Natural killer cell (primary cell): ENCODE measurements at regions not wholly inside any gene's neighbourhood (a gene's known extent, or its start where the extent isn't known, plus 50 kb on each side); places are given as distances from the start of the nearest gene placed in this dataset.

Source experiments
- ATAC-seq, 3 donors: fragments of 150-1000 bp in 2 of 3; fragments of 200-7000 bp in 1 of 3; cut with Tn5 transposase; 1 replicate in 1 of 3; 2 replicates in 2 of 3; pipeline ENCODE4 v1.10.0; 2021; ENCODE audit warnings: mild to moderate bottlenecking in 2 of 3, moderate library complexity in 2 of 3
- DNase-seq, 2 donors: peaks; one replicate each; pipeline versions ENCODE4 v3.0.0 to v3.0.0-alpha.2; 2013 to 2021; ENCODE audit warnings: mixed read lengths in 1 of 2
- H3K27ac ChIP-seq: one replicate; pipeline ENCODE4 v1.5.1; 2013; ENCODE audit warnings: mild to moderate bottlenecking, low read length
- H3K27me3 ChIP-seq: one replicate; pipeline ENCODE4 v1.6.1; 2013; ENCODE audit warnings: low read length; ENCODE audit not compliant: control insufficient read depth, insufficient read depth
- H3K36me3 ChIP-seq: one replicate; pipeline ENCODE4 v1.6.1; 2013; ENCODE audit warnings: low read length; ENCODE audit not compliant: control insufficient read depth, insufficient read depth
- H3K4me1 ChIP-seq: one replicate; pipeline ENCODE4 v1.6.1; 2013; ENCODE audit warnings: low read length; ENCODE audit not compliant: control insufficient read depth, insufficient read depth
- H3K4me3 ChIP-seq: one replicate; pipeline ENCODE4 v1.5.1; 2013; ENCODE audit warnings: low read length
- H3K9me3 ChIP-seq: one replicate; pipeline ENCODE4 v1.6.1; 2013; ENCODE audit warnings: low read length; ENCODE audit not compliant: control insufficient read depth, insufficient read depth
- H3K27ac Mint-ChIP-seq, 2 donors: one replicate each; pipeline ENCODE4 v1.8.0; 2022; ENCODE audit warnings: mild to moderate bottlenecking in 2 of 2, mixed read lengths in 2 of 2, moderate library complexity in 1 of 2
- H3K27me3 Mint-ChIP-seq, 2 donors: one replicate each; pipeline ENCODE4 v1.8.0; 2022; ENCODE audit warnings: low read depth in 2 of 2, mixed read lengths in 2 of 2
- H3K36me3 Mint-ChIP-seq: one replicate; pipeline ENCODE4 v1.8.0; 2022; ENCODE audit warnings: mixed read lengths
- H3K4me1 Mint-ChIP-seq, 2 donors: one replicate each; pipeline ENCODE4 v1.8.0; 2022; ENCODE audit warnings: mixed read lengths in 2 of 2
- H3K4me3 Mint-ChIP-seq: one replicate; pipeline ENCODE4 v1.8.0; 2022; ENCODE audit warnings: mild to moderate bottlenecking, moderate library complexity, mixed read lengths
- H3K9me3 Mint-ChIP-seq, 2 donors: one replicate each; pipeline ENCODE4 v1.8.0; 2022; ENCODE audit warnings: mixed read lengths in 2 of 2
- CTCF ChIP-seq: fragments of 200-600 bp; IDR thresholded peaks from one replicate; pipeline ENCODE4 v1.8.0; 2022; ENCODE audit warnings: antibody characterized with exemption
- WGBS: methylation state at CpG from one replicate; pipeline ENCODE4 v1.1.7; 2013; ENCODE audit warnings: missing lambda C conversion rate; ENCODE audit not compliant: insufficient coverage; 5-methylcytosine and 5-hydroxymethylcytosine counted together
- intact Hi-C: fragments of 100-400 bp; cut with micrococcal nuclease; formaldehyde crosslinking; loops from one replicate; pipeline ENCODE4 v1.14.2; 2022

- DNase-seq: no peak
- Mint-ChIP-seq H3K9me3 (peaks cover 6 to 13% of the 10 kb centered on the region in 2 donors), H3K4me3 (no peak overlapping the region), H3K27ac (no peak overlapping the region), H3K27me3 (no peaks in the 10 kb centered on the region), H3K36me3 (no peaks in the 10 kb centered on the region), H3K4me1 (no peaks in the 10 kb centered on the region)
- Histone ChIP-seq H3K36me3 (no peaks in the 10 kb centered on the region), H3K4me1 (no peaks in the 10 kb centered on the region), H3K9me3 (peaks cover 12% of the 10 kb centered on the region), H3K4me3 (no peak overlapping the region), H3K27ac (no peak overlapping the region), H3K27me3 (no peaks in the 10 kb centered on the region)
- intact Hi-C loops: no loop called here
- no peak for TF ChIP-seq CTCF
- no peak for ATAC-seq
These were observed 335.0 kb upstream of the SYNCRIP start for GRCh38 chr6:85977661-85978060.

- Histone ChIP-seq H3K4me3 (no peak overlapping the region), H3K9me3 (peaks cover 8% of the 10 kb centered on the region), H3K27ac (no peak overlapping the region), H3K27me3 (no peaks in the 10 kb centered on the region), H3K36me3 (no peaks in the 10 kb centered on the region), H3K4me1 (no peaks in the 10 kb centered on the region)
- DNase-seq: no peak
- Mint-ChIP-seq H3K27ac (no peak overlapping the region), H3K4me1 (no peaks in the 10 kb centered on the region), H3K36me3 (no peaks in the 10 kb centered on the region), H3K4me3 (no peak overlapping the region), H3K27me3 (no peaks in the 10 kb centered on the region), H3K9me3 (peaks cover 6 to 10% of the 10 kb centered on the region in 2 donors)
- WGBS: 81% methylated on average over 2 of the region's 2 CpGs
- TF ChIP-seq CTCF: no peak
- intact Hi-C loops: no loop called here
- ATAC-seq: no peak
These were observed 333.3 kb upstream of the SYNCRIP start for GRCh38 chr6:85975957-85976356.

- Mint-ChIP-seq H3K4me3 (no peak overlapping the region), H3K36me3 (no peaks in the 10 kb centered on the region), H3K27ac (no peak overlapping the region), H3K4me1 (no peaks in the 10 kb centered on the region), H3K27me3 (no peaks in the 10 kb centered on the region), H3K9me3 (peaks cover 10% of the 10 kb centered on the region in 2 donors)
- H3K4me3 ChIP-seq: no peak overlapping the region
- no peaks in the 10 kb centered on the region for H3K27me3 ChIP-seq
- ATAC-seq (no peak), DNase-seq (no peak)
- intact Hi-C loops: no loop called here
- no peaks in the 10 kb centered on the region for H3K4me1 ChIP-seq
- peaks cover 8% of the 10 kb centered on the region for H3K9me3 ChIP-seq
- no peaks in the 10 kb centered on the region for H3K36me3 ChIP-seq
- TF ChIP-seq CTCF: no peak
- no peak overlapping the region for H3K27ac ChIP-seq
These were observed 328.6 kb upstream of the SYNCRIP start for GRCh38 chr6:85971238-85971637.

GRCh38 chr6:85966828-85967227 is 324.1 kb upstream of the SYNCRIP start:
- no peaks in the 10 kb centered on the region for H3K9me3 ChIP-seq
- WGBS: 70% methylated on average over 5 of the region's 5 CpGs
- H3K4me1 ChIP-seq: no peaks in the 10 kb centered on the region
- no peaks in the 10 kb centered on the region for H3K27me3 Mint-ChIP-seq
- no peaks in the 10 kb centered on the region for H3K4me1 Mint-ChIP-seq
- peaks cover 0 to 7% of the 10 kb centered on the region in 2 donors for H3K9me3 Mint-ChIP-seq
- no peak overlapping the region for H3K4me3 ChIP-seq
- no peak overlapping the region for H3K4me3 Mint-ChIP-seq
- no peaks in the 10 kb centered on the region for H3K27me3 ChIP-seq
- no peak for ATAC-seq
- no peaks in the 10 kb centered on the region for H3K36me3 Mint-ChIP-seq
- no peak for TF ChIP-seq CTCF
- H3K27ac Mint-ChIP-seq: no peak overlapping the region
- no peak for DNase-seq
- H3K27ac ChIP-seq: no peak overlapping the region
- H3K36me3 ChIP-seq: no peaks in the 10 kb centered on the region
- intact Hi-C loops: no loop called here
